Psoas muscle (tissue), 7 donors: ENCODE measurements at regions not wholly inside any gene's neighbourhood (a gene's known extent, or its start where the extent isn't known, plus 50 kb on each side); places are given as distances from the start of the nearest gene placed in this dataset.

ENCODE experiments used
- ATAC-seq, 4 donors: fragments of 200-7000 bp; cut with Tn5 transposase; one replicate each; pipeline ENCODE4 v1.9.1; 2020; ENCODE audit warnings: moderate library complexity in 3 of 4, mild to moderate bottlenecking in 2 of 4
- DNase-seq, 2 donors: peaks; one replicate each; pipeline ENCODE4 v3.0.0-alpha.2; 2020
- H3K27ac ChIP-seq: fragments of 200-600 bp; one replicate; pipeline ENCODE4 v1.8.0; 2022
- H3K27me3 ChIP-seq, 3 donors: fragments of 200-600 bp in 1 of 3; one replicate each; pipeline versions ENCODE4 v1.6.1 to v1.8.0; 2013 to 2022; ENCODE audit warnings: low read length in 2 of 3, mild to moderate bottlenecking in 2 of 3, moderate library complexity in 1 of 3; ENCODE audit not compliant: insufficient read depth in 3 of 3
- H3K36me3 ChIP-seq, 2 donors: fragments of 200-600 bp in 1 of 2; one replicate each; pipeline versions ENCODE4 v1.6.1 to v1.8.0; 2013 to 2022; ENCODE audit warnings: low read depth in 1 of 2, mild to moderate bottlenecking in 1 of 2, moderate library complexity in 1 of 2; ENCODE audit not compliant: insufficient read depth in 1 of 2
- H3K4me1 ChIP-seq: fragments of 200-600 bp; one replicate; pipeline ENCODE4 v1.8.0; 2022
- H3K4me3 ChIP-seq: fragments of 200-600 bp; one replicate; pipeline ENCODE4 v1.8.0; 2022; ENCODE audit warnings: mild to moderate bottlenecking
- H3K9me3 ChIP-seq: fragments of 200-600 bp; one replicate; pipeline ENCODE4 v1.8.0; 2022
- CTCF ChIP-seq: fragments of 200-600 bp; IDR thresholded peaks from one replicate; pipeline ENCODE4 v1.8.0; 2022; ENCODE audit warnings: antibody characterized with exemption
- WGBS, 3 donors: extraction: QIAGEN DNeasy Blood & Tissue Kit; methylation state at CpG; one replicate each; pipeline versions ENCODE4 v1.1.6 to v1.1.7; 2013; 5-methylcytosine and 5-hydroxymethylcytosine counted together
- intact Hi-C, 2 donors: fragments of 100-400 bp; cut with DNase I; formaldehyde crosslinking; loops; one replicate each; pipeline versions ENCODE4 v1.11.0 to v1.14.2; 2022
- donor health status: healthy with polysubstance abuse.
- donor health status: DM: no; HTN: no; CAD: no; lungs with moderate emphysema.
- donor health status: Bipolar disorder and iron deficiency.
- donor health status: healthy.
- donor health status: DM: yes; HTN: yes; CAD: no.
- donor health status: DM: no; HTN: no; CAD: no.
- donor health status: DM: yes; HTN: yes; CAD: no.

- Histone ChIP-seq H3K27me3 (no peaks in the 10 kb centered on the region), H3K4me3 (no peak overlapping the region), H3K4me1 (no peaks in the 10 kb centered on the region), H3K27ac (no peak overlapping the region), H3K36me3 (no peaks in the 10 kb centered on the region), H3K9me3 (no peaks in the 10 kb centered on the region)
- DNase-seq = no peak
- intact Hi-C loops = no loop called here
- no peak for ATAC-seq
- TF ChIP-seq CTCF = no peak
- WGBS, 3 donors = 26 to 33% (median 29%) methylated on average over 1 of the region's 1 CpG
Measured at GRCh38 chr18:37666991-37667390, 101.4 kb upstream of the CELF4 start.

GRCh38 chr18:37666451-37666850, 100.9 kb upstream of the CELF4 start:
- 72 to 80% (median 77%) methylated on average over 2 of the region's 2 CpGs for WGBS, 3 donors
- Histone ChIP-seq H3K27me3 (no peaks in the 10 kb centered on the region), H3K9me3 (no peaks in the 10 kb centered on the region), H3K36me3 (no peaks in the 10 kb centered on the region), H3K27ac (no peak overlapping the region), H3K4me1 (no peaks in the 10 kb centered on the region), H3K4me3 (no peak overlapping the region)
- intact Hi-C loops = no loop called here
- TF ChIP-seq CTCF = no peak
- DNase-seq = no peak
- no peak for ATAC-seq

- Histone ChIP-seq H3K27ac (no peak overlapping the region), H3K9me3 (no peaks in the 10 kb centered on the region), H3K4me1 (no peaks in the 10 kb centered on the region), H3K4me3 (no peak overlapping the region), H3K36me3 (no peaks in the 10 kb centered on the region), H3K27me3 (no peaks in the 10 kb centered on the region)
- no peak for TF ChIP-seq CTCF
- 67 to 73% (median 72%) methylated on average over 2 of the region's 2 CpGs for WGBS, 3 donors
- no peak for ATAC-seq
- intact Hi-C loops = no loop called here
- DNase-seq = no peak
Measured at GRCh38 chr18:37665346-37665745, 99.7 kb upstream of the CELF4 start.

GRCh38 chr18:37663446-37663845, 97.8 kb upstream of the CELF4 start:
- TF ChIP-seq CTCF = no peak
- ATAC-seq (no peak), DNase-seq (no peak)
- no peaks in the 10 kb centered on the region for H3K4me1 ChIP-seq
- no peaks in the 10 kb centered on the region for H3K9me3 ChIP-seq
- H3K27me3 ChIP-seq = peaks cover 0 to 2% (median 0%) of the 10 kb centered on the region in 3 donors
- intact Hi-C loops = no loop called here
- 77 to 84% (median 80%) methylated on average over 2 of the region's 2 CpGs for WGBS, 3 donors
- H3K4me3 ChIP-seq = no peak overlapping the region
- H3K36me3 ChIP-seq = no peaks in the 10 kb centered on the region
- no peak overlapping the region for H3K27ac ChIP-seq

GRCh38 chr18:37662546-37663339, 97.1 kb upstream of the CELF4 start:
- Histone ChIP-seq H3K27me3 (peaks cover 0 to 2% (median 0%) of the 10 kb centered on the region in 3 donors), H3K4me3 (no peak overlapping the region), H3K27ac (no peak overlapping the region), H3K4me1 (no peaks in the 10 kb centered on the region), H3K36me3 (no peaks in the 10 kb centered on the region), H3K9me3 (no peaks in the 10 kb centered on the region)
- no peak for ATAC-seq
- 88 to 90% (median 89%) methylated on average over 13 of the region's 13 CpGs for WGBS, 3 donors
- no peak for DNase-seq
- intact Hi-C loops = no loop called here
- TF ChIP-seq CTCF = no peak
